T-cell (primary cell): ENCODE measurements at regions not wholly inside any gene's neighbourhood (a gene's known extent, or its start where the extent isn't known, plus 50 kb on each side); places are given as distances from the start of the nearest gene placed in this dataset.

Experiments used
- ATAC-seq, 4 experiments: fragments of 200-7000 bp in 3 of 4; fragments of 150-1000 bp in 1 of 4; cut with Tn5 transposase; replicated peaks in 1 of 4; 1 replicate in 3 of 4; 2 replicates in 1 of 4; pipeline ENCODE4 v1.10.0; 2021; ENCODE audit warnings: moderate library complexity in 3 of 4, mild to moderate bottlenecking in 2 of 4, moderate number of reproducible peaks in 1 of 4
- CTCF ChIA-PET, 2 donors: fragments of 300-600 bp; sonication (Branson Sonifier 250); formaldehyde crosslinking; loops; one replicate each; lab custom pipeline; 2022; ENCODE audit warnings: antibody characterized with exemption in 2 of 2; lab: Charles Lee
- POLR2A ChIA-PET, 2 donors: fragments of 300-600 bp; sonication (Branson Sonifier 250); formaldehyde crosslinking; loops; one replicate each; lab custom pipeline; 2022; ENCODE audit warnings: antibody characterized with exemption in 2 of 2; lab: Charles Lee
- DNase-seq, 35 experiments: peaks; one replicate each; pipeline versions ENCODE4 v3.0.0 to v3.0.0-alpha.2; 2013 to 2023
- H3K27ac ChIP-seq: one replicate; pipeline ENCODE4 v1.5.1; 2013; ENCODE audit warnings: low read length
- H3K27me3 ChIP-seq, 2 experiments: replicated peaks in 1 of 2; 1 replicate in 1 of 2; 2 replicates in 1 of 2; pipeline versions ENCODE4 v1.6.1 to v1.7.0; 2013; ENCODE audit warnings: low read length in 1 of 2, mixed read lengths in 1 of 2; ENCODE audit not compliant: control insufficient read depth in 2 of 2, insufficient read depth in 2 of 2; ENCODE audit errors: extremely low read depth in 1 of 2
- H3K36me3 ChIP-seq, 2 donors: 1 replicate in 1 of 2; 2 replicates in 1 of 2; pipeline versions ENCODE4 v1.6.1 to v1.7.0; 2013; ENCODE audit warnings: low read length in 1 of 2; ENCODE audit not compliant: control insufficient read depth in 2 of 2, insufficient read depth in 1 of 2; ENCODE audit errors: extremely low read depth in 1 of 2
- H3K4me1 ChIP-seq, 2 experiments: 1 replicate in 1 of 2; 2 replicates in 1 of 2; pipeline versions ENCODE4 v1.6.1 to v1.7.0; 2013; ENCODE audit warnings: low read length in 2 of 2, mixed read lengths in 1 of 2; ENCODE audit not compliant: insufficient read depth in 2 of 2, control insufficient read depth in 1 of 2; ENCODE audit errors: extremely low read depth in 1 of 2
- H3K4me3 ChIP-seq, 2 donors: 1 replicate in 1 of 2; 2 replicates in 1 of 2; pipeline versions ENCODE4 v1.5.1 to v1.7.0; 2013; ENCODE audit warnings: mild to moderate bottlenecking in 2 of 2, low read length in 1 of 2, moderate library complexity in 1 of 2; ENCODE audit not compliant: control insufficient read depth in 1 of 2; ENCODE audit errors: extremely low read depth in 1 of 2
- H3K9me3 ChIP-seq: 2 replicates; pipeline ENCODE4 v1.7.0; 2013
- H3K27ac Mint-ChIP-seq, 2 donors: one replicate each; pipeline ENCODE4 v1.8.0; 2020 to 2021; ENCODE audit warnings: mild to moderate bottlenecking in 2 of 2, mixed read lengths in 2 of 2
- H3K27me3 Mint-ChIP-seq, 2 donors: one replicate each; pipeline ENCODE4 v1.8.0; 2021 to 2022; ENCODE audit warnings: mixed read lengths in 2 of 2
- H3K36me3 Mint-ChIP-seq: one replicate; pipeline ENCODE4 v1.8.0; 2021; ENCODE audit warnings: mixed read lengths
- H3K4me1 Mint-ChIP-seq, 3 donors: one replicate each; pipeline ENCODE4 v1.8.0; 2020 to 2022; ENCODE audit warnings: mixed read lengths in 3 of 3, mild to moderate bottlenecking in 1 of 3
- H3K4me3 Mint-ChIP-seq, 3 donors: one replicate each; pipeline ENCODE4 v1.8.0; 2020 to 2022; ENCODE audit warnings: mild to moderate bottlenecking in 3 of 3, mixed read lengths in 3 of 3, moderate library complexity in 3 of 3
- H3K9me3 Mint-ChIP-seq, 3 donors: one replicate each; pipeline ENCODE4 v1.8.0; 2020 to 2022; ENCODE audit warnings: mixed read lengths in 3 of 3
- WGBS: methylation state at CpG from one replicate; pipeline ENCODE4 v1.1.5; 2013; ENCODE audit warnings: missing lambda C conversion rate; ENCODE audit not compliant: insufficient coverage; 5-methylcytosine and 5-hydroxymethylcytosine counted together

DNA sequence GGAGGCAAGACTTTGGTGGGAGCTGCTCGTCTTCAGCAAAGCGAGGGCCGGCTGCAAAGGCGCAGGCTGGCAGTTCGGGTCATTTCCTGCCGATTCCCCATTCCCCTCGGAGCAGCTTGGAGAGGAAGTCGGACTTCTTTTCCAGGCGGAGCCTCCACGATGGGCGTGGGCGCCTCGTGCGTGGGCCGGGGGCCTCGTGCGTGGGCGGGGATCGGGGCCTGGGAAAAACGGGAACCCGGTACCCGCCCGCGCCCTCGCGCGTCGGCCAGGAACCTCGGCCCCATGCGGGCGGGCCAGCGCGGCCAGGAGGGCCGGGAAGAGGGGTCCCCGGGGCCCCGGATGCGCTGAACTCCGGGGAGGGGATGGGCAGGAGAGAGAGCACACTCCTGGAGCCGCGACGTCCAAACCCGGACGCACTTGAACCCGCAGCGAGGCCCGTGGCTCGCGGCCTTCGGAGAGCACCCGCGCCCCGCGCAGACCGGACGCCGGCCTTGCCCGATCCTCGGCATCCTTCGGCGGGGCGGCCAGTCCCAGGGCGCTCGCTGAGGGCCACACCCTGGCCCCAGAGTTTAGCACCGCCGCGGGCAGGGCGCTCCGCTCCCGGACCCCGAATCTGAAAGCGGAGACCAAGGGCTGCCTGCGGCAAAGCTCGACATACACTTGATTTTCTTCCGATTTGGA lies 368.4 kb downstream of the MTX2 start:
- H3K9me3 Mint-ChIP-seq: no peaks in the 10 kb centered on the region
- H3K27ac Mint-ChIP-seq: no peak overlapping the region
- peak overlapping the region; percentile 53 to 63 (median 57) for H3K4me3 Mint-ChIP-seq
- no peak overlapping the region for H3K27ac ChIP-seq
- H3K4me3 ChIP-seq: peak overlapping the region; percentile 42 to 67
- H3K36me3 ChIP-seq: no peaks in the 10 kb centered on the region
- POLR2A ChIA-PET: no interaction called here
- no peaks in the 10 kb centered on the region for H3K36me3 Mint-ChIP-seq
- peaks cover 0 to 9% (median 9%) of the 10 kb centered on the region in 3 donors for H3K4me1 Mint-ChIP-seq
- CTCF ChIA-PET: interaction anchor here (0.6 to 2.0 kb wide), 18 partner anchors 13 to 1603 kb away, joined by 3 to 11 read pairs (median 5); no protein-coding TSS in a partner anchor
- H3K9me3 ChIP-seq: no peaks in the 10 kb centered on the region
- H3K4me1 ChIP-seq: peaks cover 0 to 9% of the 10 kb centered on the region in 2 experiments
- DNase-seq (peak in 3 of 35 experiments; percentile 0 to 5 (median 2)), ATAC-seq (peak in 3 of 4 experiments; percentile 20 to 50 (median 42))
- H3K27me3 ChIP-seq: peaks cover 22 to 39% of the 10 kb centered on the region in 2 experiments
- H3K27me3 Mint-ChIP-seq: peaks cover 55 to 63% of the 10 kb centered on the region in 2 donors
- 2% methylated on average over 69 of the region's 74 CpGs for WGBS

GRCh38 chr2:176638167-176639015 lies 369.1 kb downstream of the MTX2 start:
- peaks cover 0 to 9% (median 9%) of the 10 kb centered on the region in 3 donors for H3K4me1 Mint-ChIP-seq
- H3K4me1 ChIP-seq: peaks cover 0 to 9% of the 10 kb centered on the region in 2 experiments
- CTCF ChIA-PET: interaction anchor here (0.5 to 2.0 kb wide), 17 partner anchors 12 to 1604 kb away, joined by 3 to 11 read pairs (median 5); no protein-coding TSS in a partner anchor
- H3K9me3 ChIP-seq: no peaks in the 10 kb centered on the region
- 3% methylated on average over 7 of the region's 39 CpGs for WGBS
- H3K27ac Mint-ChIP-seq: no peak overlapping the region
- POLR2A ChIA-PET: interaction anchor here in 1 of 2 donors (0.7 kb wide), 1 partner anchor 22 kb away, joined by 9 read pairs; no protein-coding TSS in a partner anchor
- no peaks in the 10 kb centered on the region for H3K36me3 ChIP-seq
- H3K27me3 Mint-ChIP-seq: peaks cover 56 to 68% of the 10 kb centered on the region in 2 donors
- H3K4me3 Mint-ChIP-seq: peak overlapping the region; percentile 53 to 63 (median 57)
- no peaks in the 10 kb centered on the region for H3K9me3 Mint-ChIP-seq
- peaks cover 22 to 37% of the 10 kb centered on the region in 2 experiments for H3K27me3 ChIP-seq
- peak; percentile 75 to 90 (median 79) for ATAC-seq
- peak in 33 of 35 experiments; percentile 12 to 70 (median 45) for DNase-seq
- H3K4me3 ChIP-seq: peak overlapping the region; percentile 42 to 67
- H3K36me3 Mint-ChIP-seq: no peaks in the 10 kb centered on the region
- no peak overlapping the region for H3K27ac ChIP-seq

DNA sequence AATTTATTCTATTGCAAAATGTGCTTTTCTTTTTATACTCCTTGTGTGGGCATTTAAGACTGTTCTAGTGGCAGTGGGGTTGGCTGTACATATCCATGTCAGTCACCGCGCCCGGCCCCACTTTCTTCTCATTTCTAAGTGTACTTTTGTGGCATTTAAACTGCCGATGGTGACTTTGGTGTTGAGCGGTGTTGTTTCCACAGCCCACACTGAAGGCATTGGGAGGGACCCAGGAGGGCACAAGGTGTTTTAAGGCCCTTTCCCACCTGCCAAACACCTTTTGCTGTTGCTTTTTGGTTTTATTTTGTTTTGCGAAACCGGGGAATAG lies 369.7 kb downstream of the MTX2 start:
- Histone ChIP-seq H3K4me3 (no peak overlapping the region), H3K27ac (no peak overlapping the region), H3K9me3 (no peaks in the 10 kb centered on the region), H3K36me3 (no peaks in the 10 kb centered on the region), H3K4me1 (peaks cover 0 to 9% of the 10 kb centered on the region in 2 experiments), H3K27me3 (peaks cover 27 to 37% of the 10 kb centered on the region in 2 experiments)
- DNase-seq: no peak
- ChIA-PET POLR2A (interaction anchor here in 1 of 2 donors (0.7 kb wide), 1 partner anchor 21 kb away, joined by 9 read pairs; no protein-coding TSS in a partner anchor), CTCF (interaction anchor here (0.5 to 1.4 kb wide), 4 partner anchors 13 to 499 kb away, joined by 3 read pairs; no protein-coding TSS in a partner anchor)
- peaks cover 0 to 9% (median 9%) of the 10 kb centered on the region in 3 donors for H3K4me1 Mint-ChIP-seq
- no peak for ATAC-seq
- WGBS: no CpG with 5 or more reads among the region's 7 CpGs
- no peak overlapping the region for H3K27ac Mint-ChIP-seq
- no peaks in the 10 kb centered on the region for H3K9me3 Mint-ChIP-seq
- H3K27me3 Mint-ChIP-seq: peaks cover 58 to 68% of the 10 kb centered on the region in 2 donors
- no peak overlapping the region for H3K4me3 Mint-ChIP-seq
- no peaks in the 10 kb centered on the region for H3K36me3 Mint-ChIP-seq

GRCh38 chr2:176639671-176640070 lies 370.4 kb downstream of the MTX2 start:
- H3K9me3 ChIP-seq: no peaks in the 10 kb centered on the region
- H3K27ac ChIP-seq: no peak overlapping the region
- ATAC-seq: no peak
- POLR2A ChIA-PET: interaction anchor here in 1 of 2 donors (0.6 kb wide), 1 partner anchor 186 kb away, joined by 3 read pairs; no protein-coding TSS in a partner anchor
- CTCF ChIA-PET: interaction anchor here (0.9 to 1.6 kb wide), 2 partner anchors 13 to 14 kb away, joined by 6 read pairs; no protein-coding TSS in a partner anchor
- no peak overlapping the region for H3K4me3 Mint-ChIP-seq
- H3K36me3 Mint-ChIP-seq: no peaks in the 10 kb centered on the region
- H3K27ac Mint-ChIP-seq: no peak overlapping the region
- H3K4me1 ChIP-seq: peaks cover 0 to 9% of the 10 kb centered on the region in 2 experiments
- 33% methylated on average over 3 of the region's 5 CpGs for WGBS
- no peak for DNase-seq
- no peak overlapping the region for H3K4me3 ChIP-seq
- H3K9me3 Mint-ChIP-seq: no peaks in the 10 kb centered on the region
- H3K27me3 Mint-ChIP-seq: peaks cover 59 to 68% of the 10 kb centered on the region in 2 donors
- peaks cover 28 to 38% of the 10 kb centered on the region in 2 experiments for H3K27me3 ChIP-seq
- H3K36me3 ChIP-seq: no peaks in the 10 kb centered on the region
- H3K4me1 Mint-ChIP-seq: peaks cover 0 to 9% (median 9%) of the 10 kb centered on the region in 3 donors

DNA sequence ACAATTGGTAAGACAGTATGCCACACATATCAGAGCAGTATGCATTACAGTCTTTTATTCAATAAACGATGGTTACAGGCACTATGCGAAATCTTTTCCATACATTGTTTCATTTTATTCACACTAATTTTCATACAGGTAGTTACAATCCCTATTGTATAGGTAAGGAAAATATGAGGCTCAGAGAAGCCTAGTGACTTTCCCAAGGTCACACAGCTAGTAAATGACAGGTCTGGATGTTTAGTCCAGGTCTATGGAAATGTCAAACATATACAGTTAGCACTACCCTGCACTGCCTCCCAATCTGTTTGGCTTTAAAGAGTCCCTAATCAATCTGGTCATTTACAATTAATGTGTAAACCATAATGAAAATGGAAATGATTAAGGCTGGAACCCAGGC lies 372.2 kb downstream of the MTX2 start:
- no peak overlapping the region for H3K27ac Mint-ChIP-seq
- DNase-seq (no peak), ATAC-seq (no peak)
- Histone ChIP-seq H3K4me3 (no peak overlapping the region), H3K27me3 (peaks cover 34 to 35% of the 10 kb centered on the region in 2 experiments), H3K4me1 (peaks cover 0 to 9% of the 10 kb centered on the region in 2 experiments), H3K36me3 (no peaks in the 10 kb centered on the region), H3K9me3 (no peaks in the 10 kb centered on the region), H3K27ac (no peak overlapping the region)
- peaks cover 0 to 9% (median 9%) of the 10 kb centered on the region in 3 donors for H3K4me1 Mint-ChIP-seq
- H3K4me3 Mint-ChIP-seq: no peak overlapping the region
- no CpG with 5 or more reads among the region's 2 CpGs for WGBS
- POLR2A ChIA-PET: no interaction called here
- no peaks in the 10 kb centered on the region for H3K9me3 Mint-ChIP-seq
- no peaks in the 10 kb centered on the region for H3K36me3 Mint-ChIP-seq
- peaks cover 67 to 74% of the 10 kb centered on the region in 2 donors for H3K27me3 Mint-ChIP-seq
- CTCF ChIA-PET: interaction anchor here (0.5 to 1.1 kb wide), 2 partner anchors 10 to 1390 kb away, joined by 3 read pairs; no protein-coding TSS in a partner anchor
